WTC11 (cell line): ENCODE measurements at regions not wholly inside any gene's neighbourhood (a gene's known extent, or its start where the extent isn't known, plus 50 kb on each side); places are given as distances from the start of the nearest gene placed in this dataset.

Experiments
- ATAC-seq: fragments of 200-7000 bp; cut with Tn5 transposase; 2 replicates; pipeline ENCODE4 v1.10.0; 2021; ENCODE audit warnings: mild to moderate bottlenecking, moderate library complexity
- CTCF ChIA-PET: fragments of 300-600 bp; sonication (Branson Sonifier 250); formaldehyde crosslinking; loops from one replicate; lab custom pipeline; 2021; ENCODE audit warnings: antibody characterized with exemption; lab: Charles Lee
- POLR2A ChIA-PET: fragments of 350-600 bp; sonication (Branson Sonifier 250); formaldehyde crosslinking; loops from one replicate; lab custom pipeline; 2021; ENCODE audit warnings: antibody characterized with exemption; lab: Charles Lee
- DNase-seq: peaks from one replicate; pipeline ENCODE4 v3.0.0; 2021; ENCODE audit warnings: low spot score
- H3K27ac Mint-ChIP-seq: 2 replicates; pipeline ENCODE4 v1.8.0; 2021; ENCODE audit warnings: mixed read lengths
- H3K27me3 Mint-ChIP-seq: 2 replicates; pipeline ENCODE4 v1.8.0; 2021; ENCODE audit warnings: low read depth, mild to moderate bottlenecking, moderate library complexity, mixed read lengths
- H3K36me3 Mint-ChIP-seq: 2 replicates; pipeline ENCODE4 v1.8.0; 2021; ENCODE audit warnings: mixed read lengths
- H3K4me1 Mint-ChIP-seq: 2 replicates; pipeline ENCODE4 v1.8.0; 2022; ENCODE audit warnings: mixed read lengths
- H3K4me3 Mint-ChIP-seq: 2 replicates; pipeline ENCODE4 v1.8.0; 2021; ENCODE audit warnings: mild to moderate bottlenecking, moderate library complexity, mixed read lengths
- H3K9me3 Mint-ChIP-seq: 2 replicates; pipeline ENCODE4 v1.8.0; 2021; ENCODE audit warnings: mixed read lengths
- ATF1 ChIP-seq: sonication (generic); formaldehyde crosslinking; IDR thresholded peaks from 2 replicates; pipeline ENCODE4 v1.8.1; 2023; ENCODE audit warnings: mild to moderate bottlenecking, moderate library complexity, missing genetic modification reagents
- ESRRA ChIP-seq: sonication (generic); formaldehyde crosslinking; IDR thresholded peaks from 2 replicates; pipeline ENCODE4 v1.8.1; 2022; ENCODE audit warnings: mild to moderate bottlenecking, missing genetic modification reagents, borderline replicate concordance
- FOXP1 ChIP-seq: sonication (generic); formaldehyde crosslinking; IDR thresholded peaks from 2 replicates; pipeline ENCODE4 v1.8.0; 2022; ENCODE audit warnings: missing genetic modification reagents, mild to moderate bottlenecking, moderate library complexity, borderline replicate concordance
- GRHL2 ChIP-seq: fragments of 250-450 bp; sonication (Bioruptor Pico); IDR thresholded peaks from 2 replicates; pipeline ENCODE4 v1.8.0; 2022; ENCODE audit warnings: mild to moderate bottlenecking, moderate library complexity; ENCODE audit not compliant: insufficient replicate concordance, severe bottlenecking
- PRRX2 ChIP-seq: fragments of 250-450 bp; sonication (Bioruptor Pico); IDR thresholded peaks from 2 replicates; pipeline ENCODE4 v1.8.0; 2021; ENCODE audit warnings: mild to moderate bottlenecking
- SOX15 ChIP-seq: fragments of 250-450 bp; sonication (Bioruptor Pico); IDR thresholded peaks from 2 replicates; pipeline ENCODE4 v1.9.0; 2021; ENCODE audit warnings: mild to moderate bottlenecking
- TCF7 ChIP-seq: sonication (generic); formaldehyde crosslinking; IDR thresholded peaks from 2 replicates; pipeline ENCODE4 v1.8.0; 2022; ENCODE audit warnings: mild to moderate bottlenecking, low read depth, missing genetic modification reagents, moderate library complexity
- TP53 ChIP-seq: sonication (generic); formaldehyde crosslinking; IDR thresholded peaks from 2 replicates; pipeline ENCODE4 v1.8.1; 2023; ENCODE audit warnings: mild to moderate bottlenecking, missing genetic modification reagents
- ZNF263 ChIP-seq: sonication (generic); formaldehyde crosslinking; IDR thresholded peaks from 2 replicates; pipeline ENCODE4 v1.8.1; 2022; ENCODE audit warnings: low read depth, mild to moderate bottlenecking, moderate library complexity, missing genetic modification reagents
- ZNF423 ChIP-seq: fragments of 250-450 bp; sonication (Bioruptor Pico); IDR thresholded peaks from 2 replicates; pipeline ENCODE4 v2.1.2; 2022; ENCODE audit warnings: mild to moderate bottlenecking, moderate library complexity
- TF ChIP-seq, protein P1 (sequence below): sonication (generic); formaldehyde crosslinking; IDR thresholded peaks from 2 replicates; pipeline ENCODE4 v1.8.1; 2022; ENCODE audit warnings: mild to moderate bottlenecking, missing genetic modification reagents, moderate library complexity, borderline replicate concordance
- TF ChIP-seq, protein P2 (sequence below): fragments of 250-450 bp; sonication (Bioruptor Pico); IDR thresholded peaks from 2 replicates; pipeline ENCODE4 v1.8.0; 2021; ENCODE audit warnings: mild to moderate bottlenecking
- TF ChIP-seq, protein P3 (sequence below): fragments of 250-450 bp; sonication (Bioruptor Pico); conservative IDR thresholded peaks from 2 replicates; pipeline ENCODE4 v1.9.0; 2021; ENCODE audit warnings: mild to moderate bottlenecking
- TF ChIP-seq, protein P4 (sequence below): fragments of 250-450 bp; sonication (Bioruptor Pico); IDR thresholded peaks from 2 replicates; pipeline ENCODE4 v1.9.0; 2021; ENCODE audit warnings: mild to moderate bottlenecking
- TF ChIP-seq, protein P5 (sequence below): sonication (generic); formaldehyde crosslinking; IDR thresholded peaks from 2 replicates; pipeline ENCODE4 v1.8.0; 2022; ENCODE audit warnings: missing genetic modification reagents

DNA sequence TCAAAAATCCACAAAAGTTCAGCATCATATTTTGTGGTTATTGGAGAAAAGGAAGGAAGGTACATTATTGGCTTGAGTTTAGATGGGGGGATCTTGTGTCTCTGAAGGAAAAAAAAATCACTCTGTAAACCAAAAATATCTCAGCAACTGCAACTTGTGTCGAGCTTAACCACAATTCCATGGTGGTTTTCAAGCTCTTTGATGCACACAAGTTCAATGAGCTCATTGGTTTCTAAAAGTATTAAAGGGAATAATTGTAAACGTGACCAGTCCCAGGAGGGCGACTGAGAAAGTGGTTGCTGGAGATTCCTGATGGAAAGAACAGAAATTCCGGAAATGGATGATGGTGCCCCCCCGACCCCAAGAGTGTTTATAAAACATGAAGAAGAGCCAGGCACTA, 173.8 kb downstream of the PSAT1 start (continued):
- TF ChIP-seq, protein P1, sequence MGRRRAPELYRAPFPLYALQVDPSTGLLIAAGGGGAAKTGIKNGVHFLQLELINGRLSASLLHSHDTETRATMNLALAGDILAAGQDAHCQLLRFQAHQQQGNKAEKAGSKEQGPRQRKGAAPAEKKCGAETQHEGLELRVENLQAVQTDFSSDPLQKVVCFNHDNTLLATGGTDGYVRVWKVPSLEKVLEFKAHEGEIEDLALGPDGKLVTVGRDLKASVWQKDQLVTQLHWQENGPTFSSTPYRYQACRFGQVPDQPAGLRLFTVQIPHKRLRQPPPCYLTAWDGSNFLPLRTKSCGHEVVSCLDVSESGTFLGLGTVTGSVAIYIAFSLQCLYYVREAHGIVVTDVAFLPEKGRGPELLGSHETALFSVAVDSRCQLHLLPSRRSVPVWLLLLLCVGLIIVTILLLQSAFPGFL (CRISPR knock-in tag): no peak
- TF ChIP-seq FOXP1 (no peak), ATF1 (no peak)
- TF ChIP-seq, all 79 proteins: peak for 0

DNA sequence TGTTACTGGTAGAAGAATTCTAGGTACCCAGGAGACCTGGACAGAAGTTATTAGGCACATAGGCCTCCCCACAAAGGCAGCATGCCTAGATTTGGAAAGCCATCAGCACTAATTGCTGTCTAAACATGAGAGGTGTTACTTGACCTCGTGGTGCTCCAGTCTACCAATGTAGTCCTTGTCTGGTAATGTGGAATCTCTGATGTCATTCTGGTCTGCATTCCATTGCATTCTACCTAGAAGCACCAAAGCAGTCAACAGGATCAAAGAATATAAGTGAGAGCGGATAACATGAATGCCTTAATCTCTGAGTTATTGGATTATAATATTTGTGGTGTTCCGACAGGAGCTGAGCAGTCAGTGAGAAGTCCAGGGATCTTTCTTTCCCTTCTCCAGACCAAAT, 175.2 kb downstream of the PSAT1 start:
- no peaks in the 10 kb centered on the region for H3K27me3 Mint-ChIP-seq
- CTCF ChIA-PET: no interaction called here
- no peak for DNase-seq
- H3K27ac Mint-ChIP-seq: no peak overlapping the region
- H3K4me1 Mint-ChIP-seq: 0 out of 2 replicates have a peak, but pooled peaks cover 2% of the 10 kb centered on the region
- no peak for TF ChIP-seq ESRRA (CRISPR knock-in tag)
- TF ChIP-seq GRHL2 (CRISPR knock-in tag): no peak
- TF ChIP-seq, protein P2, sequence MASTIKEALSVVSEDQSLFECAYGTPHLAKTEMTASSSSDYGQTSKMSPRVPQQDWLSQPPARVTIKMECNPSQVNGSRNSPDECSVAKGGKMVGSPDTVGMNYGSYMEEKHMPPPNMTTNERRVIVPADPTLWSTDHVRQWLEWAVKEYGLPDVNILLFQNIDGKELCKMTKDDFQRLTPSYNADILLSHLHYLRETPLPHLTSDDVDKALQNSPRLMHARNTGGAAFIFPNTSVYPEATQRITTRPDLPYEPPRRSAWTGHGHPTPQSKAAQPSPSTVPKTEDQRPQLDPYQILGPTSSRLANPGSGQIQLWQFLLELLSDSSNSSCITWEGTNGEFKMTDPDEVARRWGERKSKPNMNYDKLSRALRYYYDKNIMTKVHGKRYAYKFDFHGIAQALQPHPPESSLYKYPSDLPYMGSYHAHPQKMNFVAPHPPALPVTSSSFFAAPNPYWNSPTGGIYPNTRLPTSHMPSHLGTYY (CRISPR knock-in tag): no peak
- TF ChIP-seq, protein P3, sequence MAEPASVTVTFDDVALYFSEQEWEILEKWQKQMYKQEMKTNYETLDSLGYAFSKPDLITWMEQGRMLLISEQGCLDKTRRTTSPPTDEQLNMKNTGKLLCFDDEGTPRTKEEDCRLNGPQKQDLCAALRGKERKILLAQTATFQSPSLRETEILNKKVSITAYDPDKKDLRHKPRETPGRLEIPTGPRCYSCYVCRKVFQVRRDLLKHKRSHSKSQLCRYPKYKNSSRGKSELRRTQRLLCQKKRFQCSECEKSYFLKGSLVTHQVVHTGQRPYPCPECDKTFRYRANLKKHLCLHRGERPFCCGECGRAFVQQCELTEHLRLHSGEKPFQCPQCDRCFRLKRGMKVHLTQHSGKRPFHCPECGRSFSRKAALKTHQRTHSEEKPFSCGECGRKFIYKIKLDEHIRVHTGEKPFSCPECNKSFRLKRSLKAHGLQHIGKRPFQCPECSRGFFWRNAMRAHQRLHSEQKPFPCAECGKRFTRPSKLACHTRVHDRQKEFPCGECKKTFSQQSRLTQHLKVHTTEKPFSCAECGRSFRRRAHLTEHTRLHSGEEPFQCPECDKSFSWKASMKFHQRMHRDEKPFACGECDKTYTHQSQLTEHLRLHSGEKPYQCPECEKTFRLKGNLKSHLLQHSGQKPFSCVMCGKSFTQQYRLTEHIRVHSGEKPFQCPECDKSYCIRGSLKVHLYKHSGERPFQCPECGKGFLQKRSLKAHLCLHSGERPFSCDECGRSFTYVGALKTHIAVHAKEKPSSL: no peak
- no peak for TF ChIP-seq TP53 (CRISPR knock-in tag)
- TF ChIP-seq ZNF423 (CRISPR knock-in tag): no peak
- no peak for TF ChIP-seq PRRX2 (CRISPR knock-in tag)
- TF ChIP-seq, protein P4, sequence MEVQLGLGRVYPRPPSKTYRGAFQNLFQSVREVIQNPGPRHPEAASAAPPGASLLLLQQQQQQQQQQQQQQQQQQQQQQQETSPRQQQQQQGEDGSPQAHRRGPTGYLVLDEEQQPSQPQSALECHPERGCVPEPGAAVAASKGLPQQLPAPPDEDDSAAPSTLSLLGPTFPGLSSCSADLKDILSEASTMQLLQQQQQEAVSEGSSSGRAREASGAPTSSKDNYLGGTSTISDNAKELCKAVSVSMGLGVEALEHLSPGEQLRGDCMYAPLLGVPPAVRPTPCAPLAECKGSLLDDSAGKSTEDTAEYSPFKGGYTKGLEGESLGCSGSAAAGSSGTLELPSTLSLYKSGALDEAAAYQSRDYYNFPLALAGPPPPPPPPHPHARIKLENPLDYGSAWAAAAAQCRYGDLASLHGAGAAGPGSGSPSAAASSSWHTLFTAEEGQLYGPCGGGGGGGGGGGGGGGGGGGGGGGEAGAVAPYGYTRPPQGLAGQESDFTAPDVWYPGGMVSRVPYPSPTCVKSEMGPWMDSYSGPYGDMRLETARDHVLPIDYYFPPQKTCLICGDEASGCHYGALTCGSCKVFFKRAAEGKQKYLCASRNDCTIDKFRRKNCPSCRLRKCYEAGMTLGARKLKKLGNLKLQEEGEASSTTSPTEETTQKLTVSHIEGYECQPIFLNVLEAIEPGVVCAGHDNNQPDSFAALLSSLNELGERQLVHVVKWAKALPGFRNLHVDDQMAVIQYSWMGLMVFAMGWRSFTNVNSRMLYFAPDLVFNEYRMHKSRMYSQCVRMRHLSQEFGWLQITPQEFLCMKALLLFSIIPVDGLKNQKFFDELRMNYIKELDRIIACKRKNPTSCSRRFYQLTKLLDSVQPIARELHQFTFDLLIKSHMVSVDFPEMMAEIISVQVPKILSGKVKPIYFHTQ (CRISPR knock-in tag): no peak
- TF ChIP-seq, protein P5, sequence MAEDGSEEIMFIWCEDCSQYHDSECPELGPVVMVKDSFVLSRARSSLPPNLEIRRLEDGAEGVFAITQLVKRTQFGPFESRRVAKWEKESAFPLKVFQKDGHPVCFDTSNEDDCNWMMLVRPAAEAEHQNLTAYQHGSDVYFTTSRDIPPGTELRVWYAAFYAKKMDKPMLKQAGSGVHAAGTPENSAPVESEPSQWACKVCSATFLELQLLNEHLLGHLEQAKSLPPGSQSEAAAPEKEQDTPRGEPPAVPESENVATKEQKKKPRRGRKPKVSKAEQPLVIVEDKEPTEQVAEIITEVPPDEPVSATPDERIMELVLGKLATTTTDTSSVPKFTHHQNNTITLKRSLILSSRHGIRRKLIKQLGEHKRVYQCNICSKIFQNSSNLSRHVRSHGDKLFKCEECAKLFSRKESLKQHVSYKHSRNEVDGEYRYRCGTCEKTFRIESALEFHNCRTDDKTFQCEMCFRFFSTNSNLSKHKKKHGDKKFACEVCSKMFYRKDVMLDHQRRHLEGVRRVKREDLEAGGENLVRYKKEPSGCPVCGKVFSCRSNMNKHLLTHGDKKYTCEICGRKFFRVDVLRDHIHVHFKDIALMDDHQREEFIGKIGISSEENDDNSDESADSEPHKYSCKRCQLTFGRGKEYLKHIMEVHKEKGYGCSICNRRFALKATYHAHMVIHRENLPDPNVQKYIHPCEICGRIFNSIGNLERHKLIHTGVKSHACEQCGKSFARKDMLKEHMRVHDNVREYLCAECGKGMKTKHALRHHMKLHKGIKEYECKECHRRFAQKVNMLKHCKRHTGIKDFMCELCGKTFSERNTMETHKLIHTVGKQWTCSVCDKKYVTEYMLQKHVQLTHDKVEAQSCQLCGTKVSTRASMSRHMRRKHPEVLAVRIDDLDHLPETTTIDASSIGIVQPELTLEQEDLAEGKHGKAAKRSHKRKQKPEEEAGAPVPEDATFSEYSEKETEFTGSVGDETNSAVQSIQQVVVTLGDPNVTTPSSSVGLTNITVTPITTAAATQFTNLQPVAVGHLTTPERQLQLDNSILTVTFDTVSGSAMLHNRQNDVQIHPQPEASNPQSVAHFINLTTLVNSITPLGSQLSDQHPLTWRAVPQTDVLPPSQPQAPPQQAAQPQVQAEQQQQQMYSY (CRISPR knock-in tag): no peak
- TF ChIP-seq SOX15 (CRISPR knock-in tag): no peak
- no peak for TF ChIP-seq ZNF263 (CRISPR knock-in tag)
- no peak for TF ChIP-seq TCF7
- TF ChIP-seq, all 79 proteins: peak for 0
- POLR2A ChIA-PET: no interaction called here
- H3K9me3 Mint-ChIP-seq: peaks cover 15% of the 10 kb centered on the region; the same call in 1 of the 2 replicates
- no peak overlapping the region for H3K4me3 Mint-ChIP-seq
- no peaks in the 10 kb centered on the region for H3K36me3 Mint-ChIP-seq
- no peak for ATAC-seq
